Ishikawa (cell line): ENCODE measurements at regions not wholly inside any gene's neighbourhood (a gene's known extent, or its start where the extent isn't known, plus 50 kb on each side); places are given as distances from the start of the nearest gene placed in this dataset.

ENCODE experiments used
- CEBPB ChIP-seq: IDR thresholded peaks from 2 replicates; pipeline ENCODE4 v1.6.1; 2012
- CREB1 ChIP-seq: IDR thresholded peaks from 2 replicates; pipeline ENCODE4 v1.6.1; 2012; ENCODE audit warnings: low read depth
- EGR1 ChIP-seq: IDR thresholded peaks from 2 replicates; pipeline ENCODE4 v1.6.1; 2012
- EP300 ChIP-seq: IDR thresholded peaks from 2 replicates; pipeline ENCODE4 v1.6.1; 2012; ENCODE audit warnings: borderline replicate concordance
- FOXM1 ChIP-seq: IDR thresholded peaks from 2 replicates; pipeline ENCODE4 v1.6.1; 2012; ENCODE audit warnings: low read depth, borderline replicate concordance
- NFIC ChIP-seq: IDR thresholded peaks from 2 replicates; pipeline ENCODE4 v1.6.1; 2012
- RAD21 ChIP-seq: IDR thresholded peaks from 2 replicates; pipeline ENCODE4 v1.6.1; 2012; ENCODE audit warnings: low read depth
- TAF1 ChIP-seq: IDR thresholded peaks from 2 replicates; pipeline ENCODE4 v1.6.1; 2012; ENCODE audit warnings: low read depth, mild to moderate bottlenecking
- TCF12 ChIP-seq: IDR thresholded peaks from 2 replicates; pipeline ENCODE4 v1.6.1; 2012; ENCODE audit warnings: low read depth
- TEAD4 ChIP-seq: IDR thresholded peaks from 2 replicates; pipeline ENCODE4 v1.6.1; 2012
- YY1 ChIP-seq: IDR thresholded peaks from 2 replicates; pipeline ENCODE4 v1.6.1; 2012; ENCODE audit warnings: low read depth
- ZBTB7A ChIP-seq: IDR thresholded peaks from 2 replicates; pipeline ENCODE4 v1.6.1; 2012; ENCODE audit warnings: low read depth
- TF ChIP-seq, protein P1 (sequence below): IDR thresholded peaks from 2 replicates; pipeline ENCODE4 v1.6.1; 2012
- TF ChIP-seq, protein P2 (sequence below): IDR thresholded peaks from 2 replicates; pipeline ENCODE4 v1.6.1; 2012
- TF ChIP-seq, protein P3 (sequence below): IDR thresholded peaks from 2 replicates; pipeline ENCODE4 v1.6.1; 2012; ENCODE audit warnings: low read depth, mild to moderate bottlenecking

DNA sequence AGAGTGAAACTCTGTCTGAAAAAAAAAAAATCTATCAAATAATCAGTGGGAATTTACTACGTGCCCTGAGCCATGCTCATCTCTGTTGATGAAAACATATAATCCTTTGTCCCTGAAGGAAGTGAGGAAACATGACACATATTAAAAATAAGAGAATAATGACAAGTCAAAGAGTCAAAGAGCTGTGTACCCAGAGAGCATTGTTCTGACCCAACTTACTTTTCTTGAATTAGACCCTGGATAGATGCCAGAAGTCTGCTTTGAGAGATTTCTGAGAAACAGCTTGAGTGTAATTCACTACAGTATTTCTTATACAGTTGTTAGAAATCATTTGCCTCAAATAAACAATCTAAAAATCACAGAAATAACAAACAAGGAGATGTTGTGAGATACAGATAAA is 490.0 kb upstream of the PIK3R1 start:
- TF ChIP-seq EP300: no peak
- TF ChIP-seq TEAD4: no peak
- no peak for TF ChIP-seq ZBTB7A
- TF ChIP-seq, protein P1, sequence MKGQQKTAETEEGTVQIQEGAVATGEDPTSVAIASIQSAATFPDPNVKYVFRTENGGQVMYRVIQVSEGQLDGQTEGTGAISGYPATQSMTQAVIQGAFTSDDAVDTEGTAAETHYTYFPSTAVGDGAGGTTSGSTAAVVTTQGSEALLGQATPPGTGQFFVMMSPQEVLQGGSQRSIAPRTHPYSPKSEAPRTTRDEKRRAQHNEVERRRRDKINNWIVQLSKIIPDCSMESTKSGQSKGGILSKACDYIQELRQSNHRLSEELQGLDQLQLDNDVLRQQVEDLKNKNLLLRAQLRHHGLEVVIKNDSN: no peak
- TF ChIP-seq FOXM1: no peak
- no peak for TF ChIP-seq CEBPB
- TF ChIP-seq YY1: no peak
- TF ChIP-seq TCF12: no peak
- no peak for TF ChIP-seq EGR1
- no peak for TF ChIP-seq RAD21
- TF ChIP-seq TAF1: no peak
- TF ChIP-seq, protein P2, sequence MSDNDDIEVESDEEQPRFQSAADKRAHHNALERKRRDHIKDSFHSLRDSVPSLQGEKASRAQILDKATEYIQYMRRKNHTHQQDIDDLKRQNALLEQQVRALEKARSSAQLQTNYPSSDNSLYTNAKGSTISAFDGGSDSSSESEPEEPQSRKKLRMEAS: no peak
- TF ChIP-seq NFIC: no peak
- TF ChIP-seq CREB1: no peak
- TF ChIP-seq, protein P3, sequence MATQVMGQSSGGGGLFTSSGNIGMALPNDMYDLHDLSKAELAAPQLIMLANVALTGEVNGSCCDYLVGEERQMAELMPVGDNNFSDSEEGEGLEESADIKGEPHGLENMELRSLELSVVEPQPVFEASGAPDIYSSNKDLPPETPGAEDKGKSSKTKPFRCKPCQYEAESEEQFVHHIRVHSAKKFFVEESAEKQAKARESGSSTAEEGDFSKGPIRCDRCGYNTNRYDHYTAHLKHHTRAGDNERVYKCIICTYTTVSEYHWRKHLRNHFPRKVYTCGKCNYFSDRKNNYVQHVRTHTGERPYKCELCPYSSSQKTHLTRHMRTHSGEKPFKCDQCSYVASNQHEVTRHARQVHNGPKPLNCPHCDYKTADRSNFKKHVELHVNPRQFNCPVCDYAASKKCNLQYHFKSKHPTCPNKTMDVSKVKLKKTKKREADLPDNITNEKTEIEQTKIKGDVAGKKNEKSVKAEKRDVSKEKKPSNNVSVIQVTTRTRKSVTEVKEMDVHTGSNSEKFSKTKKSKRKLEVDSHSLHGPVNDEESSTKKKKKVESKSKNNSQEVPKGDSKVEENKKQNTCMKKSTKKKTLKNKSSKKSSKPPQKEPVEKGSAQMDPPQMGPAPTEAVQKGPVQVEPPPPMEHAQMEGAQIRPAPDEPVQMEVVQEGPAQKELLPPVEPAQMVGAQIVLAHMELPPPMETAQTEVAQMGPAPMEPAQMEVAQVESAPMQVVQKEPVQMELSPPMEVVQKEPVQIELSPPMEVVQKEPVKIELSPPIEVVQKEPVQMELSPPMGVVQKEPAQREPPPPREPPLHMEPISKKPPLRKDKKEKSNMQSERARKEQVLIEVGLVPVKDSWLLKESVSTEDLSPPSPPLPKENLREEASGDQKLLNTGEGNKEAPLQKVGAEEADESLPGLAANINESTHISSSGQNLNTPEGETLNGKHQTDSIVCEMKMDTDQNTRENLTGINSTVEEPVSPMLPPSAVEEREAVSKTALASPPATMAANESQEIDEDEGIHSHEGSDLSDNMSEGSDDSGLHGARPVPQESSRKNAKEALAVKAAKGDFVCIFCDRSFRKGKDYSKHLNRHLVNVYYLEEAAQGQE: no peak

DNA sequence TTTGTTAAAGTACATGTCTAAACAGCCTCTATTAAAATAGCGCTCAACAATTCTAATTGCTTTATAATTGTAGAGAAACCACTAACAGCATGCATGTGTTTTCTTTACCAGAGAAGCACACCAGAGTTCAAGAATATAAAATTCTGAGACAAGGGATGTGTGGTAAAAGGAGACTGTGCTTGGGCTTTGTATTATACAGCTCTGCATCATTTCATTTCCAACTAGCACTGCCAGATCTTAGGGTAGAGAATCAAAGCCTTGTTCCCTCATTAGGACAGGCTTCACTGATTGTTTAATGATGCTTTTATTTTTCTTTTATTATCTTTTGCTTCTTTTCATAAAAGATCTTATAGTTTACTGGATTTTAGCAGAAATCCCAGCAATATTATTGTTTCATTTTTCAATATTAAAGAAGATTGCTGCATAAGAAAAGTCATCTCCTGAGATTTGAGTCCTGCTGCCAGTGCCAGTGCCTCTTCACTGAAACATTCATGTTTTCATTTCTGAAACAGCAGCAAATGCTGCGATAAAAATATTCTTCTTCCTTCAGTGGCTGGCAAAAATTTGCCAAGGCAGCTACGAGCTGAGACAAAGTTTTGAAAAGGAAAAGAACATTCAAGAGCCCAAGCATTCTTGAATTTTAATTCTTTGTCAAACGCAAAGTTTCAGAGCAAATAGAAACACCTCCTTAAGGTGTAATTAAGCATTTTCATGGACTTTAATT is 491.0 kb upstream of the PIK3R1 start:
- TF ChIP-seq EGR1 (no peak), CREB1 (no peak), TCF12 (no peak), ZBTB7A (no peak), FOXM1 (no peak), TAF1 (no peak), YY1 (no peak), RAD21 (no peak), TEAD4 (no peak), CEBPB (no peak), EP300 (no peak), NFIC (no peak)
- TF ChIP-seq, protein P3: no peak
- TF ChIP-seq, protein P2: no peak
- TF ChIP-seq, protein P1: no peak

DNA sequence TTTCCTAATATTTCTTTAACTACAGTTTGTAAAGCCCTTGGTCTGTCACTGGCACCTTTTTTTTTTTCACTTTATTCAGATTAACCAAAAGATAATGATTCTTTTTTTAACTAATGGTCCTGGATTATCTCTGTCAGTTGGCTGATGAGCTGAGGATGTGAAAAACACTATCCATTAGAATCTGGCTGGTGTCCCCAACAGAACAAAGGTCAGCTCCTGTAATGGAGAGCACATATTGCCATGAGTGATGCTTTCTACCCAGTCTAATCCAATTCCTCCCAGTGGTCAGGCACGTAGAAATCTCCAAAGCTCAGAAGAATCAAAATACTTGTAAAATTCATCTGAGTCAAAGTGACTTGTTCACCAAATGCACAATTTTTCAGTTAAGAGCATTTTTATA is 491.7 kb upstream of the PIK3R1 start:
- TF ChIP-seq ZBTB7A (no peak), YY1 (no peak), EP300 (no peak)
- TF ChIP-seq, protein P2: no peak

DNA sequence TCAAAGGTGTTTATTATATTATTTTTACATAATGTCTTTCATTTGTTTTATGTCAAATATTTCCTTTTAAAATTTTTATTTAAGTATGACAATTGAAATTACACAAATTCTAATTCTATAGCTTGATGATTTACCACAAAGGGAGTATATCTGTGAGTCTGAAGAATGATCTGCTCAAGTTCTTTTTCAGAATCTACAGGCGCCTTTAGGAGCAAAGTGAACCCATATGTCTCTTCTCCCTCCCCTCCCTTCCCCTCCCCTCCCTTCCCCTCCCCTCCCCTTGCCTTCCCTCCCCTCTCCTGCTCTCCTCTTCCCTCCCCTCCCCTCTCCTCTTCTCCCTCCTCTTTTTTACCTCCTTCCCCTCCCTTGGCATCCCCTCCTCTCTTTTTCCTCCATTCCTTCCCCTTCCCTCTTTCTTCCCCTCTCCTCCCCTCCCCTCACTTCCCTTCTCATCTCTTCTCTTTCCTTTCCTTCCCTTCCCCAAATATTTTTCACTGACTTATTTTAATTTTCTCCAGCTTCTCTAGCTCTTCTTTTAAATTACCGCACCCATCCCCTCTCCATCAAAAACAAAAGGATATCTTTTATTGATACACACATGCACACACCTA is 495.3 kb upstream of the PIK3R1 start:
- TF ChIP-seq TAF1 (no peak), TEAD4 (no peak), FOXM1 (no peak), CREB1 (no peak), YY1 (no peak), EP300 (no peak), NFIC (no peak), CEBPB (no peak), EGR1 (no peak), TCF12 (no peak), RAD21 (no peak)
- TF ChIP-seq, protein P1: no peak
- TF ChIP-seq, protein P3: no peak
- TF ChIP-seq, protein P2: no peak
